ENCODE measurements at regions not wholly inside any gene's neighbourhood (a gene's known extent, or its start where the extent isn't known, plus 50 kb on each side); places are given as distances from the start of the nearest gene placed in this dataset.

DNA sequence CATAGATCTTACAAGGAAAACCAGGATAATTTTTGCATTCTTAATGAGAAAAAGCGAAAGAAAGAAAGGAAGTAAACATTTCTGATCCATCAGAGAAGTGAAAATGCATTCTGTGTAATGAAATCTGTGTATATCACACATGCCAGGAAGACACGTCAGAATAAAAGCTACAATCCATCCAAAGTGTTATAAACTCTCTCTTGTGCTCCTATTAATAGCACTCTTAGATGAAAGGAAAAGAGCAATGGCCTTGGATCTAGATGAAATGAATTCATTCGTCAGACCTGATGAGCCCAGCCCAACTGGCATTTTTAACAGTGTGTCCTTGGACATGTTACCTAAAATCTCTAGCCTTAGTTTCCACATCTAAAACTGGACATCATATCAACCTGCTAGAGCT lies 885.5 kb downstream of the CDH11 start:
- TF ChIP-seq, protein P1, sequence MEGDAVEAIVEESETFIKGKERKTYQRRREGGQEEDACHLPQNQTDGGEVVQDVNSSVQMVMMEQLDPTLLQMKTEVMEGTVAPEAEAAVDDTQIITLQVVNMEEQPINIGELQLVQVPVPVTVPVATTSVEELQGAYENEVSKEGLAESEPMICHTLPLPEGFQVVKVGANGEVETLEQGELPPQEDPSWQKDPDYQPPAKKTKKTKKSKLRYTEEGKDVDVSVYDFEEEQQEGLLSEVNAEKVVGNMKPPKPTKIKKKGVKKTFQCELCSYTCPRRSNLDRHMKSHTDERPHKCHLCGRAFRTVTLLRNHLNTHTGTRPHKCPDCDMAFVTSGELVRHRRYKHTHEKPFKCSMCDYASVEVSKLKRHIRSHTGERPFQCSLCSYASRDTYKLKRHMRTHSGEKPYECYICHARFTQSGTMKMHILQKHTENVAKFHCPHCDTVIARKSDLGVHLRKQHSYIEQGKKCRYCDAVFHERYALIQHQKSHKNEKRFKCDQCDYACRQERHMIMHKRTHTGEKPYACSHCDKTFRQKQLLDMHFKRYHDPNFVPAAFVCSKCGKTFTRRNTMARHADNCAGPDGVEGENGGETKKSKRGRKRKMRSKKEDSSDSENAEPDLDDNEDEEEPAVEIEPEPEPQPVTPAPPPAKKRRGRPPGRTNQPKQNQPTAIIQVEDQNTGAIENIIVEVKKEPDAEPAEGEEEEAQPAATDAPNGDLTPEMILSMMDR (IDR thresholded peaks at IDR 0.05): no peak
- TF ChIP-seq POLR2AphosphoS5 (IDR thresholded peaks at IDR 0.05; ENCODE audit: low read depth, low read length) (no peak), REST (IDR thresholded peaks at IDR 0.05; ENCODE audit: insufficient read depth in 1 of 2, low read depth in 2 of 2, low read length in 1 of 2) (no peak), SIN3A (IDR thresholded peaks at IDR 0.05; ENCODE audit: borderline replicate concordance, insufficient read depth, low read depth, low read length) (no peak), TCF7L2 (IDR thresholded peaks at IDR 0.05; ENCODE audit: low read depth, low read length) (no peak)
